Right lobe of liver (tissue), 4 donors: ENCODE measurements at regions not wholly inside any gene's neighbourhood (a gene's known extent, or its start where the extent isn't known, plus 50 kb on each side); places are given as distances from the start of the nearest gene placed in this dataset.

Experiments
- CTCF ChIP-seq, 4 donors: fragments of 200-600 bp in 3 of 4; fragments of 450-650 bp in 1 of 4; IDR thresholded peaks; one replicate each; pipeline versions ENCODE4 v1.5.1 to v1.8.0; 2016 to 2022; ENCODE audit warnings: antibody characterized with exemption in 4 of 4, mild to moderate bottlenecking in 2 of 4
- POLR2A ChIP-seq: fragments of 450-650 bp; IDR thresholded peaks from one replicate; pipeline ENCODE4 v1.6.1; 2017; ENCODE audit warnings: antibody characterized with exemption, mild to moderate bottlenecking
- donor health status: DM: no; HTN: no; CAD: no.
- donor health status: DM: no; HTN: no; CAD: no.
- donor health status: DM: no; HTN: yes; CAD: no.

DNA sequence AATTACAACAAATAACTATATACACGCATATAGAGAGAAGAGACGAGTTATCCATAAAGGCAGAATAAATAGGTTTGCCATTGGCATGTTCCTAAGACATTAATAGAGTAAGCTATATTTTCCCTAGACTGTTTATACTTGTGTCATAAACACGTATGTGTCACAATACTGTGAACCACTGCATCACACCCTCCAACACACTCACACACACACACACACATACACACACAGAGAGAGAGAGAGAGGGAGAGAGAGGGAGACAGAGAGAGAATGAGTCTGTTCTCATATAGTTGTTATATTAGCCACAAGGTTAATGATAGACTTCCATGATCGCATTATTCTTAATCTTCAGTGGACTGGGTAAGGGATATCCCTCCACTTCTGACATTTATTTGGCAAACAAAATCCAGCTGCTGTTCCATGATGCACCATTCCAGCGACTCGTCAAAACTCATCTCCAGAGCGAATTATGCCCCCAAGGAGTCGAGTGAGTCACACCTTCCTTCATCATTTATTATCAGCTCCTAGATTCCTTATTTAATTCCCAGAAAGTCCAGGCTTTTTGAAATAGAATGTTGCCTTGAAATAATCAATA, 82.8 kb upstream of the HIVEP1 start:
- TF ChIP-seq POLR2A (no peak), CTCF (IDR thresholded peaks at IDR 0.05) (no peak)
